OCI-LY1 (cell line): ENCODE measurements at regions not wholly inside any gene's neighbourhood (a gene's known extent, or its start where the extent isn't known, plus 50 kb on each side); places are given as distances from the start of the nearest gene placed in this dataset.

Experiments used
- H2AFZ ChIP-seq: fragments of 200-600 bp; sonication (generic), shearing (Covaris generic); 2 replicates; pipeline ENCODE4 v1.6.0; 2014; ENCODE audit warnings: antibody characterized with exemption, mild to moderate bottlenecking, low read length
- H3F3A ChIP-seq: fragments of 200-600 bp; sonication (generic), shearing (Covaris generic); 2 replicates; pipeline ENCODE4 v1.6.0; 2014; ENCODE audit warnings: mild to moderate bottlenecking, antibody characterized with exemption, low read length, moderate library complexity; ENCODE audit not compliant: insufficient read depth
- H3K27ac ChIP-seq: fragments of 200-600 bp; sonication (generic); 2 replicates; pipeline ENCODE4 v1.5.1; 2014; ENCODE audit warnings: low read length, mixed run types, mild to moderate bottlenecking, low read depth; ENCODE audit not compliant: poor library complexity, severe bottlenecking
- H3K27me3 ChIP-seq: fragments of 200-600 bp; sonication (generic); 2 replicates; pipeline ENCODE4 v1.6.0; 2014; ENCODE audit warnings: antibody characterized with exemption, mild to moderate bottlenecking, low read length, moderate library complexity; ENCODE audit not compliant: insufficient read depth
- H3K36me3 ChIP-seq: fragments of 200-600 bp; sonication (generic); 2 replicates; pipeline ENCODE4 v1.6.1; 2014; ENCODE audit warnings: mild to moderate bottlenecking, antibody characterized with exemption, low read length, moderate library complexity, mixed read lengths; ENCODE audit not compliant: insufficient read depth
- H3K4me1 ChIP-seq: fragments of 200-600 bp; sonication (generic); 2 replicates; pipeline ENCODE4 v1.5.1; 2014; ENCODE audit warnings: mild to moderate bottlenecking, low read length, moderate library complexity; ENCODE audit not compliant: insufficient read depth, severe bottlenecking
- H3K4me2 ChIP-seq: fragments of 200-600 bp; sonication (generic), shearing (Covaris generic); 2 replicates; pipeline ENCODE4 v1.6.1; 2014; ENCODE audit warnings: low read length
- H3K4me3 ChIP-seq: fragments of 200-600 bp; sonication (generic); 2 replicates; pipeline ENCODE4 v1.5.1; 2014; ENCODE audit warnings: low read length, low read depth, mild to moderate bottlenecking, mixed read lengths; ENCODE audit not compliant: poor library complexity, severe bottlenecking
- H3K79me2 ChIP-seq: fragments of 200-600 bp; shearing (Covaris generic); 2 replicates; pipeline ENCODE4 v1.6.1; 2016; ENCODE audit warnings: mixed run types, low read length, mixed read lengths; ENCODE audit not compliant: insufficient read depth
- H3K9ac ChIP-seq: fragments of 200-600 bp; sonication (generic), shearing (Covaris generic); 2 replicates; pipeline ENCODE4 v1.6.1; 2014; ENCODE audit warnings: mild to moderate bottlenecking, low read length, mixed read lengths
- H3K9me2 ChIP-seq: fragments of 200-600 bp; sonication (generic), shearing (Covaris generic); 2 replicates; pipeline ENCODE4 v1.6.1; 2014; ENCODE audit warnings: low read depth, mild to moderate bottlenecking, low read length, mixed read lengths
- H3K9me3 ChIP-seq: fragments of 200-600 bp; shearing (Covaris generic); 2 replicates; pipeline ENCODE4 v1.6.1; 2014; ENCODE audit warnings: low read length, mixed read lengths
- H4K20me1 ChIP-seq: fragments of 200-600 bp; sonication (generic), shearing (Covaris generic); 2 replicates; pipeline ENCODE4 v1.6.0; 2016; ENCODE audit warnings: mild to moderate bottlenecking, low read length; ENCODE audit not compliant: insufficient read depth
- EZH2 ChIP-seq: fragments of 200-600 bp; sonication (generic), shearing (Covaris generic); IDR thresholded peaks from 2 replicates; pipeline ENCODE4 v1.8.0; 2017; ENCODE audit warnings: borderline replicate concordance, mixed run types, mild to moderate bottlenecking, antibody characterized with exemption, low read length, moderate library complexity, mixed read lengths
- TF ChIP-seq, protein P1 (sequence below): fragments of 200-600 bp; sonication (generic), shearing (Covaris generic); IDR thresholded peaks from 2 replicates; pipeline ENCODE4 v1.5.1; 2017; ENCODE audit warnings: mild to moderate bottlenecking, antibody characterized with exemption, low read length, moderate library complexity, mixed read lengths

GRCh38 chrX:40157228-40158035 lies 59.7 kb upstream of the BCOR start:
- Histone ChIP-seq H4K20me1 (no peaks in the 10 kb centered on the region), H3K9me3 (no peaks in the 10 kb centered on the region), H3K36me3 (no peaks in the 10 kb centered on the region), H2AFZ (no peak overlapping the region), H3F3A (no peaks in the 10 kb centered on the region), H3K9ac (no peak overlapping the region), H3K4me3 (no peak overlapping the region), H3K27ac (no peak overlapping the region), H3K79me2 (no peaks in the 10 kb centered on the region), H3K4me1 (peaks cover 18% of the 10 kb centered on the region), H3K4me2 (no peak overlapping the region), H3K27me3 (no peaks in the 10 kb centered on the region), H3K9me2 (no peaks in the 10 kb centered on the region)
- TF ChIP-seq, protein P1, sequence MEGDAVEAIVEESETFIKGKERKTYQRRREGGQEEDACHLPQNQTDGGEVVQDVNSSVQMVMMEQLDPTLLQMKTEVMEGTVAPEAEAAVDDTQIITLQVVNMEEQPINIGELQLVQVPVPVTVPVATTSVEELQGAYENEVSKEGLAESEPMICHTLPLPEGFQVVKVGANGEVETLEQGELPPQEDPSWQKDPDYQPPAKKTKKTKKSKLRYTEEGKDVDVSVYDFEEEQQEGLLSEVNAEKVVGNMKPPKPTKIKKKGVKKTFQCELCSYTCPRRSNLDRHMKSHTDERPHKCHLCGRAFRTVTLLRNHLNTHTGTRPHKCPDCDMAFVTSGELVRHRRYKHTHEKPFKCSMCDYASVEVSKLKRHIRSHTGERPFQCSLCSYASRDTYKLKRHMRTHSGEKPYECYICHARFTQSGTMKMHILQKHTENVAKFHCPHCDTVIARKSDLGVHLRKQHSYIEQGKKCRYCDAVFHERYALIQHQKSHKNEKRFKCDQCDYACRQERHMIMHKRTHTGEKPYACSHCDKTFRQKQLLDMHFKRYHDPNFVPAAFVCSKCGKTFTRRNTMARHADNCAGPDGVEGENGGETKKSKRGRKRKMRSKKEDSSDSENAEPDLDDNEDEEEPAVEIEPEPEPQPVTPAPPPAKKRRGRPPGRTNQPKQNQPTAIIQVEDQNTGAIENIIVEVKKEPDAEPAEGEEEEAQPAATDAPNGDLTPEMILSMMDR: no peak
- TF ChIP-seq EZH2: no peak

GRCh38 chrX:40156470-40157227 lies 58.9 kb upstream of the BCOR start:
- Histone ChIP-seq H3K36me3 (no peaks in the 10 kb centered on the region), H2AFZ (no peak overlapping the region), H3K27me3 (no peaks in the 10 kb centered on the region), H3K9me2 (no peaks in the 10 kb centered on the region), H3F3A (no peaks in the 10 kb centered on the region), H3K9me3 (no peaks in the 10 kb centered on the region), H3K9ac (no peak overlapping the region), H3K4me1 (peaks cover 26% of the 10 kb centered on the region), H3K4me2 (no peak overlapping the region), H4K20me1 (no peaks in the 10 kb centered on the region), H3K27ac (no peak overlapping the region), H3K4me3 (no peak overlapping the region), H3K79me2 (no peaks in the 10 kb centered on the region)
- TF ChIP-seq, protein P1: no peak
- TF ChIP-seq EZH2: no peak

- Histone ChIP-seq H4K20me1 (no peaks in the 10 kb centered on the region), H3K4me1 (peaks cover 33% of the 10 kb centered on the region), H3K79me2 (no peaks in the 10 kb centered on the region), H3K36me3 (no peaks in the 10 kb centered on the region), H3K27me3 (no peaks in the 10 kb centered on the region), H3K9me2 (no peaks in the 10 kb centered on the region), H3F3A (no peaks in the 10 kb centered on the region), H3K9me3 (no peaks in the 10 kb centered on the region), H3K9ac (no peak overlapping the region), H3K4me3 (no peak overlapping the region), H3K27ac (no peak overlapping the region), H2AFZ (no peak overlapping the region), H3K4me2 (no peak overlapping the region)
- TF ChIP-seq, protein P1: no peak
- no peak for TF ChIP-seq EZH2
These were observed 58.1 kb upstream of the BCOR start for GRCh38 chrX:40155589-40156469.
